ENCODE measurements at regions not wholly inside any gene's neighbourhood (a gene's known extent, or its start where the extent isn't known, plus 50 kb on each side); places are given as distances from the start of the nearest gene placed in this dataset.

DNA sequence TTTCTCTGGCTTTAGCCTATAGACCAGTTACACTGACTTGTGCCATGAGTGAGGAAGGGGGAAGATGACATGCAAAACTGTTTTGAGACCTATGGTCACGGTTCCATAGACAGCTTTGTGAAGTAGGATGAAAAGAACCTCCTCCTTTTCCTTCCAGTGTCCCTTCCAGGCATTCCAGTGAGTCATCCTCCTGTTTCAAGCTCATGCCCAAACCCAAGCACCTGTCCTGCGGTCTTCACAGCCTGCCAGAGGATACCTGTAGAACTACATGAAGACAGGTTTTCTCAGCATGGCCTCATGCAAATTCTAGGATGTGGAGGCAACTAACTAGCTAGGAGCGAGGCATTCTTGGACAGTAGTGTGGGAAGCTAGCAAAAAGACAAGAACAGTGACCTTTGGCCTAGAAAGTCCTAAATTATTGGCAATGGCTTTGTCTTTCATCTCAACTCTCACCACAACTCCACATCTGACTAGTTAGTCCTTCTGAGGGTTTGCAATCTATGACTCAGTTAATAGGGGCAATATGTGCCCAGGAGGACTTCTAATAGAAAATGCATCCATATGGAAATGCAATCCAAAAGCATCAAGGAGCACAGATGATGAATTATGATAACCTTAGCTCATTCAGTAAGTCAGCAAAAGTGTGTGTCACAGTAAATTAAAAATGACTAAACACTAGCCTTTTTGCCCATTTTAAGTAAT is 154.7 kb downstream of the RBM43 start:
- DNase-seq (ENCODE audit: low spot score) (no peak), ATAC-seq (no peak)
- Mint-ChIP-seq H3K36me3 (ENCODE audit: low read depth) (peaks cover 18% of the 10 kb centered on the region; the same call in 2 of the 3 replicates), H3K27ac (no peak overlapping the region), H3K4me1 (peaks cover 11% of the 10 kb centered on the region), H3K9me3 (peaks cover 12% of the 10 kb centered on the region), H3K27me3 (ENCODE audit: insufficient read depth, low read depth, poor library complexity) (no peaks in the 10 kb centered on the region), H3K4me3 (no peak overlapping the region)
- no peaks in the 10 kb centered on the region for H3K27me3 ChIP-seq (ENCODE audit: insufficient read depth)
- no peak overlapping the region for H3K27ac ChIP-seq (ENCODE audit: low read depth)
- H3K4me1 ChIP-seq (ENCODE audit: insufficient read depth): peaks cover 7% of the 10 kb centered on the region; the same call in 1 of the 2 replicates
- H3K79me2 ChIP-seq (replicated peaks; ENCODE audit: insufficient read depth): no peaks in the 10 kb centered on the region
- TF ChIP-seq NANOG (IDR thresholded peaks at IDR 0.05; ENCODE audit: borderline replicate concordance) (no peak), ZNF114 (CRISPR knock-in tag; IDR thresholded peaks at IDR 0.05) (no peak), POLR2AphosphoS5 (IDR thresholded peaks at IDR 0.05; ENCODE audit: low read depth) (no peak), EZH2phosphoT487 (IDR thresholded peaks at IDR 0.05; ENCODE audit: unreplicated experiment) (no peak), CTCF (conservative IDR thresholded peaks at IDR 0.05; ENCODE audit: low read depth in 2 of 2) (no peak), ZNF331 (CRISPR knock-in tag; IDR thresholded peaks at IDR 0.05; ENCODE audit: low read depth) (no peak), EZH2 (IDR thresholded peaks at IDR 0.05; ENCODE audit: low read depth, unreplicated experiment) (no peak), STAT1 (IDR thresholded peaks at IDR 0.05; ENCODE audit: unreplicated experiment) (no peak), ETS1 (IDR thresholded peaks at IDR 0.05) (no peak), JUNB (IDR thresholded peaks at IDR 0.05; ENCODE audit: unreplicated experiment) (no peak), ZNF462 (CRISPR knock-in tag; IDR thresholded peaks at IDR 0.05) (no peak), CREB1 (CRISPR knock-in tag; IDR thresholded peaks at IDR 0.05; ENCODE audit: low read depth) (no peak)
- TF ChIP-seq, protein P1, sequence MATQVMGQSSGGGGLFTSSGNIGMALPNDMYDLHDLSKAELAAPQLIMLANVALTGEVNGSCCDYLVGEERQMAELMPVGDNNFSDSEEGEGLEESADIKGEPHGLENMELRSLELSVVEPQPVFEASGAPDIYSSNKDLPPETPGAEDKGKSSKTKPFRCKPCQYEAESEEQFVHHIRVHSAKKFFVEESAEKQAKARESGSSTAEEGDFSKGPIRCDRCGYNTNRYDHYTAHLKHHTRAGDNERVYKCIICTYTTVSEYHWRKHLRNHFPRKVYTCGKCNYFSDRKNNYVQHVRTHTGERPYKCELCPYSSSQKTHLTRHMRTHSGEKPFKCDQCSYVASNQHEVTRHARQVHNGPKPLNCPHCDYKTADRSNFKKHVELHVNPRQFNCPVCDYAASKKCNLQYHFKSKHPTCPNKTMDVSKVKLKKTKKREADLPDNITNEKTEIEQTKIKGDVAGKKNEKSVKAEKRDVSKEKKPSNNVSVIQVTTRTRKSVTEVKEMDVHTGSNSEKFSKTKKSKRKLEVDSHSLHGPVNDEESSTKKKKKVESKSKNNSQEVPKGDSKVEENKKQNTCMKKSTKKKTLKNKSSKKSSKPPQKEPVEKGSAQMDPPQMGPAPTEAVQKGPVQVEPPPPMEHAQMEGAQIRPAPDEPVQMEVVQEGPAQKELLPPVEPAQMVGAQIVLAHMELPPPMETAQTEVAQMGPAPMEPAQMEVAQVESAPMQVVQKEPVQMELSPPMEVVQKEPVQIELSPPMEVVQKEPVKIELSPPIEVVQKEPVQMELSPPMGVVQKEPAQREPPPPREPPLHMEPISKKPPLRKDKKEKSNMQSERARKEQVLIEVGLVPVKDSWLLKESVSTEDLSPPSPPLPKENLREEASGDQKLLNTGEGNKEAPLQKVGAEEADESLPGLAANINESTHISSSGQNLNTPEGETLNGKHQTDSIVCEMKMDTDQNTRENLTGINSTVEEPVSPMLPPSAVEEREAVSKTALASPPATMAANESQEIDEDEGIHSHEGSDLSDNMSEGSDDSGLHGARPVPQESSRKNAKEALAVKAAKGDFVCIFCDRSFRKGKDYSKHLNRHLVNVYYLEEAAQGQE (IDR thresholded peaks at IDR 0.05; ENCODE audit: unreplicated experiment): no peak
- 0 out of 2 replicates have a peak overlapping the region, but pooled peaks have one; percentile 57 for H2AFZ ChIP-seq
- no peak overlapping the region for H3K4me3 ChIP-seq
- H3K9me2 ChIP-seq (ENCODE audit: insufficient read depth): 0 out of 2 replicates have a peak, but pooled peaks cover 11% of the 10 kb centered on the region
- H3F3A ChIP-seq (replicated peaks; ENCODE audit: low read depth): no peaks in the 10 kb centered on the region
- no peaks in the 10 kb centered on the region for H4K20me1 ChIP-seq (replicated peaks; ENCODE audit: insufficient read depth)
- H3K36me3 ChIP-seq (ENCODE audit: insufficient read depth): no peaks in the 10 kb centered on the region; the same call in 1 of the 2 replicates
- H3K4me2 ChIP-seq: no peak overlapping the region

All from GM23338 (cell line).